Heart left ventricle (tissue), 16 donors: ENCODE measurements at regions not wholly inside any gene's neighbourhood (a gene's known extent, or its start where the extent isn't known, plus 50 kb on each side); places are given as distances from the start of the nearest gene placed in this dataset.

Experiments used
- ATAC-seq, 4 donors: fragments of 200-7000 bp; cut with Tn5 transposase; one replicate each; pipeline ENCODE4 v1.9.1; 2020 to 2022; ENCODE audit warnings: moderate library complexity in 4 of 4, mild to moderate bottlenecking in 3 of 4, moderate number of reproducible peaks in 1 of 4
- DNase-seq, 5 donors: peaks; one replicate each; pipeline ENCODE4 v3.0.0-alpha.2; 2020
- H3K27ac ChIP-seq, 12 donors: fragments of 200-600 bp; sonication (generic) in 4 of 12; one replicate each; pipeline versions ENCODE4 v1.5.0 to v1.8.0; 2016 to 2022; ENCODE audit warnings: mild to moderate bottlenecking in 2 of 12
- H3K27me3 ChIP-seq, 9 donors: fragments of 200-600 bp; sonication (generic) in 2 of 9; one replicate each; pipeline versions ENCODE4 v1.5.1 to v1.8.0; 2016 to 2022; ENCODE audit warnings: mild to moderate bottlenecking in 3 of 9
- H3K36me3 ChIP-seq, 9 donors: fragments of 200-600 bp; sonication (generic) in 2 of 9; one replicate each; pipeline versions ENCODE4 v1.5.0 to v1.8.0; 2018 to 2022; ENCODE audit warnings: mild to moderate bottlenecking in 2 of 9
- H3K4me1 ChIP-seq, 12 donors: fragments of 200-600 bp; sonication (generic) in 4 of 12; one replicate each; pipeline versions ENCODE4 v1.5.0 to v1.8.0; 2016 to 2022; ENCODE audit warnings: mild to moderate bottlenecking in 3 of 12
- H3K4me3 ChIP-seq, 12 donors: fragments of 200-600 bp; sonication (generic) in 4 of 12; one replicate each; pipeline versions ENCODE4 v1.5.0 to v1.8.0; 2017 to 2022; ENCODE audit warnings: mild to moderate bottlenecking in 9 of 12, moderate library complexity in 4 of 12
- H3K9me3 ChIP-seq, 12 donors: fragments of 200-600 bp; sonication (generic) in 4 of 12; one replicate each; pipeline versions ENCODE4 v1.5.0 to v1.8.0; 2016 to 2022; ENCODE audit warnings: mild to moderate bottlenecking in 1 of 12
- CTCF ChIP-seq, 12 donors: fragments of 200-600 bp; sonication (generic) in 4 of 12; IDR thresholded peaks; one replicate each; pipeline versions ENCODE4 v1.5.0 to v1.8.0; 2018 to 2022; ENCODE audit warnings: antibody characterized with exemption in 12 of 12, mild to moderate bottlenecking in 5 of 12
- POLR2A ChIP-seq, 2 donors: fragments of 450-650 bp; IDR thresholded peaks; one replicate each; pipeline ENCODE4 v1.6.1; 2017; ENCODE audit warnings: antibody characterized with exemption in 2 of 2, mild to moderate bottlenecking in 2 of 2, moderate library complexity in 2 of 2
- WGBS, 4 donors: extraction: QIAGEN DNeasy Blood & Tissue Kit in 2 of 4; methylation state at CpG; one replicate each; pipeline versions ENCODE4 v1.1.5 to v1.1.7; 2013 to 2018; 5-methylcytosine and 5-hydroxymethylcytosine counted together
- intact Hi-C, 10 donors: fragments of 100-400 bp; cut with DNase I; formaldehyde crosslinking; loops; one replicate each; pipeline versions ENCODE4 v1.11.1 to v1.14.2; 2022
- donor health status: ischemic (EF 13 %, LVEDD 7.1; RV severe dilation, severe dysfunction).
- donor health status: healthy with polysubstance abuse.
- donor health status: DM: no; HTN: yes; CAD: no.
- donor health status: DM: no; HTN: no; CAD: no.
- donor health status: ischemic (EF 25% LVEDD 6.9; RV normal size, moderate dysfunction).
- donor health status: ischemic (EF 25% LVEDD 5.7; RV mildly dilated, moderate dysfunction).
- donor health status: healthy.
- donor health status: DM: yes; HTN: yes; CAD: no.
- donor health status: ischemic (EF 35%, LVEDD 5.7; RV mildly dilated, moderate dysfunction).
- donor health status: nonischemic (EF 11% LVEDD 7.7; RV severe dilation, severe dysfunction).
- donor health status: DM: yes; HTN: yes; CAD: no.
- donor health status: PGD.
- donor health status: ischemic (EF 29% LVEDD 5.4; RV normal size, mild dysfunction).
- donor health status: nonischemic (EF 23%, LVEDD 6.1; RV moderate dilation, normal function).

GRCh38 chr4:31108762-31109161, 388.6 kb downstream of the PCDH7 start:
- ATAC-seq = no peak
- peaks cover 0 to 2% (median 0%) of the 10 kb centered on the region in 12 donors for H3K9me3 ChIP-seq
- intact Hi-C loops = no loop called here
- no peak overlapping the region for H3K4me3 ChIP-seq
- 89 to 100% (median 96%) methylated on average over 1 of the region's 1 CpG for WGBS, 4 donors
- no peaks in the 10 kb centered on the region for H3K27me3 ChIP-seq
- no peak for DNase-seq
- H3K36me3 ChIP-seq = no peaks in the 10 kb centered on the region
- no peak overlapping the region for H3K27ac ChIP-seq
- TF ChIP-seq POLR2A (IDR thresholded peaks at IDR 0.05) (no peak), CTCF (IDR thresholded peaks at IDR 0.05) (no peak)
- peaks cover 0 to 12% (median 0%) of the 10 kb centered on the region in 12 donors for H3K4me1 ChIP-seq

- DNase-seq = no peak
- H3K4me3 ChIP-seq = no peak overlapping the region
- no peaks in the 10 kb centered on the region for H3K36me3 ChIP-seq
- H3K27me3 ChIP-seq = no peaks in the 10 kb centered on the region
- H3K27ac ChIP-seq = no peak overlapping the region
- TF ChIP-seq CTCF (IDR thresholded peaks at IDR 0.05) (no peak), POLR2A (IDR thresholded peaks at IDR 0.05) (no peak)
- peaks cover 0 to 12% (median 0%) of the 10 kb centered on the region in 12 donors for H3K4me1 ChIP-seq
- ATAC-seq = no peak
- H3K9me3 ChIP-seq = peaks cover 0 to 2% (median 0%) of the 10 kb centered on the region in 12 donors
- intact Hi-C loops = no loop called here
These were observed 391.6 kb downstream of the PCDH7 start for GRCh38 chr4:31111790-31112189.

- Histone ChIP-seq H3K9me3 (peaks cover 0 to 2% (median 0%) of the 10 kb centered on the region in 12 donors), H3K27ac (no peak overlapping the region), H3K4me1 (no peaks in the 10 kb centered on the region), H3K27me3 (no peaks in the 10 kb centered on the region), H3K36me3 (no peaks in the 10 kb centered on the region), H3K4me3 (no peak overlapping the region)
- 79 to 91% (median 89%) methylated on average over 6 of the region's 6 CpGs for WGBS, 4 donors
- intact Hi-C loops = no loop called here
- DNase-seq (no peak), ATAC-seq (no peak)
- TF ChIP-seq POLR2A (IDR thresholded peaks at IDR 0.05) (no peak), CTCF (IDR thresholded peaks at IDR 0.05) (no peak)
These were observed 394.6 kb downstream of the PCDH7 start for GRCh38 chr4:31114816-31115215.

- Histone ChIP-seq H3K36me3 (no peaks in the 10 kb centered on the region), H3K9me3 (no peaks in the 10 kb centered on the region), H3K27me3 (no peaks in the 10 kb centered on the region), H3K27ac (no peak overlapping the region), H3K4me3 (no peak overlapping the region), H3K4me1 (peaks cover 0 to 9% (median 0%) of the 10 kb centered on the region in 12 donors)
- no peak for TF ChIP-seq CTCF (IDR thresholded peaks at IDR 0.05)
- TF ChIP-seq POLR2A (IDR thresholded peaks at IDR 0.05) = no peak
- DNase-seq (no peak), ATAC-seq (no peak)
- intact Hi-C loops = no loop called here
- WGBS, 4 donors = 91 to 92% (median 91%) methylated on average over 7 of the region's 7 CpGs
These were observed 403.9 kb downstream of the PCDH7 start for GRCh38 chr4:31124008-31124585.
